ENCODE measurements at regions not wholly inside any gene's neighbourhood (a gene's known extent, or its start where the extent isn't known, plus 50 kb on each side); places are given as distances from the start of the nearest gene placed in this dataset.

- TF ChIP-seq GATA2 (IDR thresholded peaks at IDR 0.05; ENCODE audit: low read depth, low read length) = no peak
- no peak for TF ChIP-seq GATA3 (IDR thresholded peaks at IDR 0.05; ENCODE audit: low read depth, low read length)
Observed at GRCh38 chr1:245090491-245091090, 64.2 kb upstream of the KIF26B start.
